ENCODE measurements at regions not wholly inside any gene's neighbourhood (a gene's known extent, or its start where the extent isn't known, plus 50 kb on each side); places are given as distances from the start of the nearest gene placed in this dataset.

GRCh38 chr21:17460094-17460493 lies 52.7 kb upstream of the CXADR start:
- no peaks in the 10 kb centered on the region for H3K9me3 ChIP-seq (ENCODE audit: control insufficient read depth, low read length)
- no peaks in the 10 kb centered on the region for H3K36me3 ChIP-seq (ENCODE audit: control insufficient read depth, insufficient read depth, low read length, severe bottlenecking)
- no peak for DNase-seq (ENCODE audit: low read depth)
- peak overlapping the region; percentile 66 for H3K9ac ChIP-seq (ENCODE audit: low read length)
- no peaks in the 10 kb centered on the region for H3K27me3 ChIP-seq (replicated peaks; ENCODE audit: control insufficient read depth, insufficient read depth, low read length)
- no peak overlapping the region for H3K4me3 ChIP-seq (ENCODE audit: low read length)
- peaks cover 35% of the 10 kb centered on the region for H3K4me1 ChIP-seq (ENCODE audit: control insufficient read depth, insufficient read depth, low read length)

- H3K9ac ChIP-seq (ENCODE audit: low read length), result peak overlapping the region; percentile 66
- H3K9me3 ChIP-seq (ENCODE audit: control insufficient read depth, low read length), result no peaks in the 10 kb centered on the region
- no peaks in the 10 kb centered on the region for H3K27me3 ChIP-seq (replicated peaks; ENCODE audit: control insufficient read depth, insufficient read depth, low read length)
- H3K36me3 ChIP-seq (ENCODE audit: control insufficient read depth, insufficient read depth, low read length, severe bottlenecking), result no peaks in the 10 kb centered on the region
- peaks cover 35% of the 10 kb centered on the region for H3K4me1 ChIP-seq (ENCODE audit: control insufficient read depth, insufficient read depth, low read length)
- DNase-seq (ENCODE audit: low read depth), result peak; percentile 75
- H3K4me3 ChIP-seq (ENCODE audit: low read length), result peak overlapping the region; percentile 63
Observed at GRCh38 chr21:17461014-17461413, 51.8 kb upstream of the CXADR start.

- DNase-seq (ENCODE audit: low read depth), result peak; percentile 44
- H3K9ac ChIP-seq (ENCODE audit: low read length), result peak overlapping the region; percentile 66
Observed at GRCh38 chr21:17461582-17461981, 51.3 kb upstream of the CXADR start.

GRCh38 chr21:17462276-17462981 lies 50.4 kb upstream of the CXADR start:
- Histone ChIP-seq H3K9me3 (ENCODE audit: control insufficient read depth, low read length) (no peaks in the 10 kb centered on the region), H3K4me1 (ENCODE audit: control insufficient read depth, insufficient read depth, low read length) (peaks cover 35% of the 10 kb centered on the region), H3K27me3 (replicated peaks; ENCODE audit: control insufficient read depth, insufficient read depth, low read length) (no peaks in the 10 kb centered on the region), H3K4me3 (ENCODE audit: low read length) (no peak overlapping the region), H3K9ac (ENCODE audit: low read length) (no peak overlapping the region), H3K36me3 (ENCODE audit: control insufficient read depth, insufficient read depth, low read length, severe bottlenecking) (no peaks in the 10 kb centered on the region)
- no peak for DNase-seq (ENCODE audit: low read depth)

More at GRCh38 chr21:17461582-17461981, 51.3 kb upstream of the CXADR start:
- Histone ChIP-seq H3K4me3 (ENCODE audit: low read length) (peak overlapping the region; percentile 63), H3K27me3 (replicated peaks; ENCODE audit: control insufficient read depth, insufficient read depth, low read length) (no peaks in the 10 kb centered on the region), H3K36me3 (ENCODE audit: control insufficient read depth, insufficient read depth, low read length, severe bottlenecking) (no peaks in the 10 kb centered on the region), H3K9me3 (ENCODE audit: control insufficient read depth, low read length) (no peaks in the 10 kb centered on the region), H3K4me1 (ENCODE audit: control insufficient read depth, insufficient read depth, low read length) (peaks cover 35% of the 10 kb centered on the region)
